GM19452 (cell line): ENCODE measurements at regions not wholly inside any gene's neighbourhood (a gene's known extent, or its start where the extent isn't known, plus 50 kb on each side); places are given as distances from the start of the nearest gene placed in this dataset.
"Not testable (repeated sequence)": the region's sequence is repeated elsewhere in the genome, so short reads cannot be mapped to it uniquely, and the experiment has no call there.

ENCODE experiments used
- ATAC-seq: cut with Tn5 transposase; IDR thresholded peaks from one replicate; pipeline ENCODE4 v1.9.1; 2021; ENCODE audit not compliant: unreplicated experiment

DNA sequence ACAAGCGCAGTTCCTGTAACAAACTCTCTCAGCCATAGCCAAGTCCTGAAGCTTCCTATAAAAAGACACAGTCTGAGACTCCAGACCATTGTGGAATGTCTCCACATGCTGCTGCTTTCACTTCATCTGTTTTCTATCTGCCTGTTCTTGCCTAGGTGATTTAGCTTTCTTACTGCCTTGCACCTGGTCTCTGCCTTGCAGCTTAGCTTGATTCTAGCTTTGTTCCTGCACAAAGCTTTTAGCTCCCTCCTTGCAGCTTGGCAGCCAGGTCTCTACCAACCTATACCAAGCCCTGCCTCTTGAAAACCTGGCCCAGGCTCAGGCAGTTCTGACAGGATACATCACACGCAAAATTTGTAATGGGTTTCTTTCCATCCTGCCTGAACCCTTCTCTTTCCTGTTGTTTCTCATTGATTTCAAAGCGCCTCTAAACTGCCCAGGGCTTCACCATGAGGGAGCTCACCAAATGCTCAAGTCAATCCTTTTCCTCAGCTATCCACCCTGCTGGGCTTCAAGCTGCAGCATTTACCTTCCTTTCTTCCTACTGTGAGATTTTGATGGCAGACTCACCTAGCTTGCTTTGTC, 941.3 kb upstream of the NXPH2 start:
- no peak for ATAC-seq

DNA sequence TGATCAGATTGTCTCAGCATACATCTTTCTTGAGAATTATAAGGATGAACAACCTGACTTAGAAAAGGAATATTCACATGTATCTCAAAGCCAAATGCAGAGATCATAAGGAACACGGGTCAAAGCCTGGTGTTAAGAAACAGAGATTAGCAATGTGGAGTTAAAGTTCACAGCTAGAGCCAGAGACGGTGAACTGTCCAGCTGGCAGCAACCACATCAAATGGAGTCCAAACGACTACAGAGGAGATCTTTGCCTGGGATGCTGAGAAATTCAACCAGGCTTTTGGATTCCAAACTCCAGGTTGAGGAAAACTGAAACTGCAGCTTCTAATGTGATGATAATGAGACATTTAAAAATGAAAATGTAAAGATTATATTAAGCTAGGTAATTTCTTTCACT, 939.9 kb upstream of the NXPH2 start:
- ATAC-seq = no peak

DNA sequence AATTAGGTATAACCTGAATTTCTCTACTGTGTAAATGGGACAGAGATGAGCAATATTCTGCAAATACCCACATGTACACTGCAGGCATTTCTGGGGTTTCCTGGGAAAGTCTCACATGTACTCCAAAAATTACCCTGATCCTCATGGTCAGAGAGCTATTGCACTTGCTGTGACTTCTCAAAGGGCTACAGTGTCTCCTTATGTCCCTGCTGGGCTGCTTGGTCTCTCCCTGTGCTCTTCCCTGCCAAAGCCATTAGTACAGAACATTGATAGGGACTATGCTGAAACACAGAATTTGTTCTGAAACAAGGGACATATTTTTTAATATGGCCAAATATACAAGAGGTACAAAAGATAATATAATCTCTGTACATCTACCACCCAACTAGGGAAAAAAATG, 924.4 kb upstream of the NXPH2 start:
- ATAC-seq = no peak

DNA sequence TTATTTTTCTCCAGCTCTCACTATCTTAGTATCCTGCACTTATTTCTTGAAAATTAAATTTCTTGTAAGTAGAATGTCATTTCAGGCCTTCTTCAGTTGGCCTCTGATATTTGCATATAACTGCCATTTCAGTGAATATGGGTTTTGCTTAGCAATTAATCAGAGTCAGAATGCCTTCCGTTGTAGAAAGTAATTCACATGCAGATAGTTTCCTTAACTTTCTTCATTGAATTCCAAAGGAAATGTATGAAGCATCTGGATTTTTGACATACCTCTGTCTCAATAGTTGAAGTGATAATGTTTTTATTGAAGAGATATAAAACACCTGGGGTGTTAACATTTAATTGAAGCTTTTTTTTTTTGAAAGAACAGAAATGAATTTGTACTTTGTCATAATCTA, 914.1 kb upstream of the NXPH2 start:
- ATAC-seq = no peak

DNA sequence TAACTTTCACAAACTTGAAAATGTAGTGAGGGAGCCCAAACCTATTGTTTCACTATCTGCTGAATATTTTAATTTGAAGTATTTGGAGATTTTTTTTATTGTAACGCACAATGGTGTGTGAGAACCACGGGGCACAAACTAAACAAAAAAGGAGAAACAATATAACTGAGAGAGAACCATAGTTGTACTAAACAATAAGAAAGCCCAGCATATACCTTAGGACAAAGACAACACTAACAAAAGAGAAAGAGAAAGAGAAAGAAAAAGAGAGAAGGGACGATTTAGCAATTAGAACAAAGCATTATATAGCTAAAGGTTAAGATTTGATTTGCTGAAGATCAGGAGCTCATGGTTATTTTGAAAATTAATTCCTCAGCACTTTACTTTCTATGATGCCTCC, 906.0 kb upstream of the NXPH2 start:
- no peak for ATAC-seq

DNA sequence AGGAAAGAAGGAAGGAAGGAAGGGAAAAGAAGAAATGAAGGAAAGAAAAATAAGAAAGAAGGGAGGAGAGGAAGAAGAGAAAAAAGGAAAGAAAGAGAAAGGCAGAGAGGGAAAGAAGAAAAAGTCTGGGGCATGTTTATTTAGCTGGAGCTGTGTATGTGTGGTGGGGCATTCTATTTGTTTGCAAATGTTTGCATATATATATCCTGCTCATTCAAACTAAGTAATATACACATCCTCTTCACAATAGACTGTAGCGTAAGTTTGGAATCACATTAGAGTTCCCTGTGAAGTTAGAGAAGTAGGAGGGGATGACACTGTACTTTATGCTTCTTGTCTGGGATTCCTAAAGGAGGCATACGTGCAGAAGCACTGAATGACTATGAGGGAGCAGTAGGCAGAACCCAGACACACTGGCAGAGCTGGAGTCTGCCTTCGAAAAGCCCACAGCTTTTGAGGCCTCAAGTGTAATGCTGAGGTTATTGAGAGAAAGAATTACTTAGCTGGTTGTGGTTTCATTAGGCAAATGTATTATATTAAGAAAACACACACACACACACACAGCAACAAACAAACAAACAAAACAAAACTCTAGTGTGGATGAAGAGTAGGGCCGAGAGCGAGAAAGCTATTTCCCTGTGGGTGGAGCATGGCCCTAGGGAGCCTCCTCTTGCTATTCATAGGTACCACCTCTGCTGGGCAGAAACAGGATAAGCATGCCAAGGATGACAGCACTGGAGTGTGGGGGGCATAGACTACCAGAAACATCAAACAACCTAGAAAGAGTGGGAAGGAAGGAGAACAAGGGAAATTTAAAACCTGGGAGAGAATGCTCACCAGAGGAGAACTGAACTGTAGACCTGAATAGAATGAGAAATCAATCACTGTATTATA, 905.1 kb upstream of the NXPH2 start:
- no peak for ATAC-seq

DNA sequence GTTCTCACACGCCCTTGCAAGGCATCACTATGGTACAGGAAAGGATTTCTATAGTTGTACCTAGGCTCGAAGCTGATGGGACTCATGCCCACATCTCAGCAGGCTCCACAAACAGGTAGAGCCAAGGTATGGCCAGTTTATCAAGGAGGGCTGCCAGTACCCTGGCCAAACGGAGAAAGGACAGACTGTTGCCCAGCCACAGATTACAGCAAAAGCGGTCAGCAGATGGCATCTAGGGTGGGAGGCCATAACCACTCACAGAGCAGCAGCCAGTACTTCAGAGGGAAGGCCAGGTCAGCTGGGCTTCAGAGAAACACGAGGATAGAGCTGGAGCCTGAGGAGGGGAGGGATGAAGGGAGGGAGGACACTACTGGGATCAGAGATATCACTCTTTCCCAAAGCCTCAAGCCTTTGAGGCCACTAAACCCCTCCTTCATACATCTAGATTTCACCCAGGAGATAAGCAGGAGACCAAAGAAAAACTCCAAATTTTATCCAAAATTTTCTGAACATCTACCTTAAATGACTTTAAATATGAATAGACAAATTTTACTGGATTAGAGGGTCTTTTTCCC, 904.2 kb upstream of the NXPH2 start:
- ATAC-seq = no peak

DNA sequence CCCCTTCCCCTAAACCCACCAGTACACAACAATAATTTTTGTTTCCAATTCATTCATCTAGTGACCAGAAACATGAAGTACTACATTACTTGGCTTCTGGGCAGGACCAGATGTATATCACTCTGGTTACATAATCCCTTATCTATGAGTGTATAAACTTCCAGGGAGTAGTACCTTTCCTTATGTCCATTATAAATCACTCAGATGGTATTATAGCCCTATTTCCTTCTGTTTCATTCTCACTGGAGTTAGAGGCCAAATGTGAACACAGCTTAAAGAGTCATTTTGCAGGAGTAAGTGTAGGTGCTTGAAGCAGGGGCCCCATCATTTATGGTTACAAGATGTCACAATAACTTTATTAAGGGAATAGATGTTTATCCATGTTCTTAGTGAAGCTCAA, 894.4 kb upstream of the NXPH2 start:
- no peak for ATAC-seq

DNA sequence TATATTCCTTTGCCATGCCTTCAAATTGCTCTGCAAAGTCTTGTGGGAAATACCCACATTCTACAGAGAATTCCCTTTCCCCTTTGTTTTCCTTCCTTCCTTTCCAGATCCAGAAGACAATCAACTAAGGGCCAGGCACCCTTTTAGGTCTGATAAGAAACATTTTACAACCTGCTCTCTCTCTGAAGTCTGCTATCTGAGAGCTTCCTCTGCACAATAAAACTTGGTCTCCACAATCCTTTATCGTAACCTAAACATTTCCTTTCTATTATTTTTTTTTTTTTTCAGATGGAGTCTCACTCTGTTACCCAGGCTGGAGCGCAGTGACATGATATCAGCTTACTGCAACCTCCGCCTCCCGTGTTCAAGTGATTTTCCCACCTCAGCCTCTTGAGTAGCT, 893.3 kb upstream of the NXPH2 start:
- not testable (repeated sequence) for ATAC-seq

DNA sequence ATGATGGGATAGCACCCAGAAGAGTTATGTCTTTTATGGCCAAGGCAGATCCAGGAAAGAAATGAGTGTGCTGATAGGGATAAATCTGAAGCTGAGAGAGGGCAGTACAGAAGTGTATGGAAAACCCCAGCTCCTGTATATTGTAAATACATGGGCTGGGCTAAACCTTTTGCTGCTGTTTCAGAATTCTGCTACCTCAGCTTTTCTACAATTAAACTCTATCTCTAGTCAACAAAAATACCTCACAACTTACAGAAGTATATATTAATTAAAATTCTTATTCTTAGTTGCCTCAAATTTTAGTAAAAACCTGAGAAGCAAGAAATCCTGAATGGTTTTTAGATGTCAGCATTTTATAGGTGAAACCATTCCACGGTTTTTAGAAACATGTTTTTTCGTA, 889.5 kb upstream of the NXPH2 start:
- ATAC-seq = no peak

DNA sequence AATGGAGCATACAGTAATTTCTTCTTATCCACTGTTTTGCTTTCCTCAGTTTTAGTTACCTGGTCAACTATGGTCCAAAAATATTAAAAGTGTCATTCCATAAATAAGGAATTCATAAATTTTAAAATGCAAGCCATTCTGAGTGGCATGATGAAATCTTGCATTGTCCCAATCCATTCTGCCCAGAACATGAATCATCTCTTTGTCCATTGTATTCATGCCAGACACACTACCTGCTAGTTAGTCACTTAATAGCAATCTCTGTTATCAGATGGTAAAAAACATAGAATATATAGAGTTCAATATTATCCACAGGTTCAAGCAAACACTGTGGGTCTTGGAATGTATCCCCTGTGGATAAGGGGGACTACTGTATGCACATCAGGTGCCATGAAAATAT, 872.2 kb upstream of the NXPH2 start:
- ATAC-seq = no peak

DNA sequence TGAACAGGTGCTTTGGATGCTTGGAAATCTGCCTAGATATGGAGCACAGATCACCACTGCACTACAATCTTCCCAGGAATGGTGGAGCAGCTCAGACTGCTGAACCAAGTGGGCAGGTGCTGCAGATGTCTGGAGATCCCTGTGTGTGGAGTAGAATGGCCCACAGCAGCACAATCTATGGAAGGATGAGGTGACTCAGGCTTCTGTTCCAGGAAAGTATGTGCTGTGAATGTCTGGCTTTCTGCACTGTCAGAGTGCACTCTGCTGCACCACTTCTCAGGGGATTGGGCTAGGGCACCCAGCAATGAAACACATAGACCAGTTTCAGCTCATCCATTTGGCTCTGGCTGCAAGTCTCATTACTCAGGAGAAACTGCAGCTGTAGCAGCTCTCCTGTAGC, 865.4 kb upstream of the NXPH2 start:
- no peak for ATAC-seq

DNA sequence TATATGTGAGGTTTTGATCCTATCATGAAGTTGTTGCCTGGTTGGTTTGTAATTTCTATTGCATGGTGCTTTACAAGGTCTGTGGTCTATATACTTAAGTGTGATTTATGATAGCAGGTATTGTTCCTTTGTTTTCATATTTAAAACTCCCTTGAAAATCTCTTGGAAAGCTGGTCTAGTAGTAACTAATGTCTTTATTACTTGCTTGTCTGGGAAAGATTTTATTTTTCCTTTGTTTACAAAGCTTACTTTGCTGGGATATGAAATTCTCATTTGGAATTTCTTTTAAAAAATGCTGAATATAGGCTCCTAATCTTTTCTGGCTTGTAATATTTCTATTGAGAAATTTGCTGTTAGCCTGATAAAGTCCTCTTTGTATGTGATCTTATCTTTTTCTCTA, 862.9 kb upstream of the NXPH2 start:
- ATAC-seq = no peak

DNA sequence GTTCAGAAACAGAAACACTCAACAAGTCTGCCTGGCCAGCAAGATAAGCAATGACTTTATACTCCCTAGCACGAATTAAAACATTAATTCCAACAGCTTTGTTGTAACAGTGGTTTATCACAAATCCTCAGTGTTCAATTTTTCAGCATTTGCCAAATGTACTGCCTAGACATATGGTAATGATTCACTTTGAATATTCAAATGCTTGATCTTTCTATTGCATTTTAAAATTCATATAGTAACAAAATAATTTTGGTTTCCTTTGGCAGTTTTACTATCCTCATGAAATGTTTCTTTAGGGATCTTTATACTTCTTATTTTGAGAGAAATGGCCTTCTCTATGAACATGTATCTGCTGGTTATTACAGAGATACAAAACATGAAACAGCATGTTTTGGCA, 851.8 kb upstream of the NXPH2 start:
- no peak for ATAC-seq

DNA sequence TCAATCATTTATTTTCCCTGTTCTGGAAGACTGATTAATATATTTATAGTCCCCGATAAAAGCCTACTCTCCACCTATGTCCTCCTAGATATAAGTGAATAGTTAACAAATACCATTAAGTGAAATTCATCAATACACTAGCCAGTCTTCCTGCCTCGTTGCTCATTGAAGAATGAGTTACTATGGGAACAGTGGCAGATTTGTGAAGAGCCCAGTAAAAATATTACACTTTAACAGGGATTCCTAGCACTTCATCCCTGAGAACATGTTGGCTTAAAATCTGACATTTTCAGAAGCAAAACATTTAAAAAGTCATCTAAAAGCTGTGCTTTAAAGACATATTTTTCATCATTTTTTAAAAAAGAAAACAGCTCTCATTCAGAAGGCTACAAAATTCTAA, 848.7 kb upstream of the NXPH2 start:
- no peak for ATAC-seq

DNA sequence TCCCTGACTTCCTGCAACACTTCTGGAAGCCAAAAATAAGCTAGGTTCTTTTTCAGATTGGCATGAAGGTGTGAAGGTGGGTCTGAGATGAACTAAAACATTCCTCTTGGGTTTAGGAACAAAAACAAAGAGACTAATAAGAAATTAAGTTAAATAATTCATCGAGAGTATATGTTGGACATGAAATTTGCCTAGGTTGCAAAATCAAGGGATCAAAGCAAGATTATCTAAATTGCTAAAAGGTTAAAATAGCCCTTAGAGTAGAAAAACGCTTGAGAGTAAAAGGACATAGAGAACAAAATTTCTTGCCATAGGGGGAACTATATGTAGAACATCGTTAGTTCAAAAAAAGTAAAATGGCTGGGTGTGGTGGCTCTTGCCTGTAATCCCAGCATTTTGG, 845.9 kb upstream of the NXPH2 start:
- no peak for ATAC-seq

DNA sequence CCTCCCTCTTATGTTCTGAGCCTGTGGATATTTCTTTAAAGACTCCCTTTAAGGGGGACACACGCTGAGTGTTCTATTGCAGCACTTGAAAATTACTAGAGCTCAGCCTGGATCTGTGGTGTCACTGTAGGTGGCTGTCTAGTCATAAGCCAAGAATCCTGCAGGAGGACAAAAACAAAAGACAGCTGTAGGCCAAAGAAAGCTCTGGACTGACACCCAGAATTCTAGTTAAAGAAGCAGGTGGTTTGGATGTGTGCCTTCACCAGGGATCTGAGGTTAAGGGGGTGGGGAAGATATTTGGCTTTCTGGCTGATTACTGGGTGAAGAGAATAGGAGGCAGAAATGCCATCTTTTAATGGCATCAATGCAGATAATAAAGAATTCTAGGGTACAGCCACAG, 842.5 kb upstream of the NXPH2 start:
- no peak for ATAC-seq

DNA sequence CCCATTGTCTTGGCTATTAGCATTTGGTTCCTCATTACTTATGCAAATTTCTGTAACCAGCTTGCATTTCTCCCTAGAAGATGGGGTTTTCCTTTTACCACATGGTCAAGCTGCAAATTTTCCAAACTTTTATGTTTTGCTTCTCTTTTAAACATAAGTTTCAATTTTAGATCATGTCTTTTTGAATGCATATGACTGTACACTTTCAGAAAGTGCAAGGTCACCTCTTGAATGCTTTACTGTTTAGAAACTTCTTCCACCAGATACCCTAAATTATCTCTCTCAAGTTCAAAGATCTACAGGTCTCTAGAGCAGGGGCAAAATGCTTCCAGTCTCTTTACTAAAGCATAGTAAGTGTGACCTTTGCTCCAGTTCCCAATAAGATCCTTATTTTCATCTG, 837.6 kb upstream of the NXPH2 start:
- no peak for ATAC-seq

DNA sequence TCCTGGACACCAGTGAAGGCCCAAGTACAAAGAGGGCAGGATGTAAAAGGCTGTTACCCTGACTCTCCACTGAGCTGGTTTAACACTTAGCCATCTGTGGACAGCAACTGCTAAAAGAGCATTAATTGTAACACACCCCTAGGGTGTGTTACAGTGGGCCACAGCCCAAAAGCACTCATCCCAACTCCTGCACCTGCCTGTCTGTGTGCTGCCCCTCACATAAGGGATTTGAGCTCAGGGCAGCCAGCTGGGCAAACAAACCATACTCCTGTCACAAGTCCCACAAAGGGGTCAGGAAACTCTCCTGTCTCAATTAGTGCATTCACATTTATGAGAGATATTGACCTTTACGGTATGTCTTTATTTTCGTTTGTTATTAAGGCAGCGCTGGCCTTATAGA, 833.1 kb upstream of the NXPH2 start:
- no peak for ATAC-seq

DNA sequence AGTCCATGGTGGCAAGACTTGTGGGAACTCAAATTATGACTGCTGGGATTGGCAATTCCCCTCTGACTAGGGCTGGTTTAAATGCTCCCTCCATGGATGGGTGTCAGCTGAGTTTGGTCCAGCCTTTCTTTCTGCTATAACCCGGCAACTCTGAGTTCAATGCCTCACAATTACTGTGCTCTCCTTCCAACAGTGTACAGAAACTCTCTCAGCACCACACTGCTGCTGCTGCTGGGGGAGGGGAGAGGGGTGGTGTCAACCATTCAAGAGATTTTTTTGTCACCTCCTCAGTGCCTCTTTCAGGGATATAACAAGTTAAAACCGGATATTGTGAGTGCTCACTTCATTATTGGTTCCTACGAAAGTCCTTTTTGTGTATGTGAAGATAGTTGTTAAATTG, 830.3 kb upstream of the NXPH2 start:
- ATAC-seq = no peak

DNA sequence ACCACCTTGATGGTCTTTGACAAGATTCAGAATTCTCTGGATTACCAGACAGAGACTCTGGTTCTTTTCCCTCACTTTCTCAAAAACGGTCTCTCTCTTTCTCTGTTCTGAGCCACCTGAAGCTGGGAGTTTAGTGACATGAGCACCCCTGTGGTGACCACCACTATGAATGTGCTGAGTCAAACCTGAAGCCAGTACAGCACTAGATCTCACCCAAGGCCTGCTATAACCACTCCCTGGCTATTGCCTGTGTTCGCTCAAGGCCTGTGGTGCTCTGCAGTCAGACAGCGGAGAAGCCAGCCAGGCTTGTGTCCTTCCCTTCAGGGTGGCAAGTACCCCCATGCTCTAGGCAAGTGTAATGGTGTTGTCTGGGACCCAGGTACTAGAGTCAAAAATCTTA, 828.9 kb upstream of the NXPH2 start:
- no peak for ATAC-seq

DNA sequence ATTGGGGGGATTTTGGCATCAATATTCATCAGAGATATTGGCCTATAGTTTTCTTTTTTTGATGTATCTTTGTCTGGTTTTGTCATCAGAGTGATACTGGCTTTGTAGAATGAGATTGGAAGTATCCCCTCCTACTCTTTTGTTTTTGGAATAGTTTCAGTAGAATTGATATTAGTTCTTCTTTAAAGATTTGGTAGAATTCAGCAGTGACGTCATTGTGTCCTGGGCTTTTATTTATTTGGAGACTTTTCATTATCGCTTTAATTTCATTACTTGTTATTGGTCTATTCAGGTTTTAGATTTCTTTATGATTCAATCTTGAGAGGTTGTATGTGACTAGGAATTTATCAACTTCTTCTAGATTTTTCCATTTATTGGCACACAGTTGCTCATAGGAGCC, 825.5 kb upstream of the NXPH2 start:
- no peak for ATAC-seq

DNA sequence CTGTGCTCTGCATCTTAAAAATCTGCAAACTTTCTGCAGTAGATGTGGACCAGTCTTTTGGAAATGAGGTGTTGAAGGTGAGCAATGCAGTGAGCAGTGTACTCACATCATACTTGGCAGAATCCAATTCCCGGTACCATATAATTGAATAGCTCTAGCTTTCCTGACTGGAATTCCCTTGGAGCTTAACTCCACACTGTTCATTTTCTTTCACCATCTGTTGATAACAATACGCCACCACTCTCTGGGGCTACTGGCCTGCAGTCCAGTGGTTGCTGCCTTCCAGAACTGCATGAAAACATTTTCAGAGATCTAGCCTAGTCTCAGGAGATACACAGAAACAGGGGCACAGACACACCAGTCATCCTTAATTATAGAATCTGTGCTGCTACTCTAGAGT, 820.0 kb upstream of the NXPH2 start:
- no peak for ATAC-seq
